Retinal pigment epithelial cell (primary cell): ENCODE measurements at regions not wholly inside any gene's neighbourhood (a gene's known extent, or its start where the extent isn't known, plus 50 kb on each side); places are given as distances from the start of the nearest gene placed in this dataset.

Source experiments
- DNase-seq: peaks from one replicate; pipeline ENCODE4 v3.0.0-alpha.2; 2010; ENCODE audit warnings: low read depth
- H3K4me3 ChIP-seq: 2 replicates; pipeline ENCODE4 v1.5.1; 2011; ENCODE audit warnings: mild to moderate bottlenecking, low read length, control low read depth, moderate library complexity
- CTCF ChIP-seq: conservative IDR thresholded peaks from 2 replicates; pipeline ENCODE4 v1.5.1; 2011; ENCODE audit warnings: low read depth, low read length, control low read depth, inconsistent platforms

- no peak overlapping the region for H3K4me3 ChIP-seq
- no peak for TF ChIP-seq CTCF
- DNase-seq = no peak
These were observed 365.0 kb upstream of the RASGEF1B start for GRCh38 chr4:81836716-81837115.

GRCh38 chr4:81833576-81833975, 361.9 kb upstream of the RASGEF1B start:
- no peak for DNase-seq
- H3K4me3 ChIP-seq = no peak overlapping the region
- no peak for TF ChIP-seq CTCF

GRCh38 chr4:81828991-81829390, 357.3 kb upstream of the RASGEF1B start:
- no peak for TF ChIP-seq CTCF
- no peak for DNase-seq
- no peak overlapping the region for H3K4me3 ChIP-seq

GRCh38 chr4:81827577-81828202, 356.0 kb upstream of the RASGEF1B start:
- H3K4me3 ChIP-seq = no peak overlapping the region
- no peak for TF ChIP-seq CTCF
- no peak for DNase-seq

GRCh38 chr4:81826817-81827424, 355.2 kb upstream of the RASGEF1B start:
- DNase-seq = no peak
- H3K4me3 ChIP-seq = no peak overlapping the region
- no peak for TF ChIP-seq CTCF

GRCh38 chr4:81826335-81826734, 354.6 kb upstream of the RASGEF1B start:
- DNase-seq = no peak
- no peak for TF ChIP-seq CTCF

GRCh38 chr4:81818385-81818920, 346.7 kb upstream of the RASGEF1B start:
- DNase-seq = no peak
- no peak for TF ChIP-seq CTCF
- H3K4me3 ChIP-seq = no peak overlapping the region

More at GRCh38 chr4:81826335-81826734, 354.6 kb upstream of the RASGEF1B start:
- no peak overlapping the region for H3K4me3 ChIP-seq
